ENCODE measurements at regions not wholly inside any gene's neighbourhood (a gene's known extent, or its start where the extent isn't known, plus 50 kb on each side); places are given as distances from the start of the nearest gene placed in this dataset.

DNA sequence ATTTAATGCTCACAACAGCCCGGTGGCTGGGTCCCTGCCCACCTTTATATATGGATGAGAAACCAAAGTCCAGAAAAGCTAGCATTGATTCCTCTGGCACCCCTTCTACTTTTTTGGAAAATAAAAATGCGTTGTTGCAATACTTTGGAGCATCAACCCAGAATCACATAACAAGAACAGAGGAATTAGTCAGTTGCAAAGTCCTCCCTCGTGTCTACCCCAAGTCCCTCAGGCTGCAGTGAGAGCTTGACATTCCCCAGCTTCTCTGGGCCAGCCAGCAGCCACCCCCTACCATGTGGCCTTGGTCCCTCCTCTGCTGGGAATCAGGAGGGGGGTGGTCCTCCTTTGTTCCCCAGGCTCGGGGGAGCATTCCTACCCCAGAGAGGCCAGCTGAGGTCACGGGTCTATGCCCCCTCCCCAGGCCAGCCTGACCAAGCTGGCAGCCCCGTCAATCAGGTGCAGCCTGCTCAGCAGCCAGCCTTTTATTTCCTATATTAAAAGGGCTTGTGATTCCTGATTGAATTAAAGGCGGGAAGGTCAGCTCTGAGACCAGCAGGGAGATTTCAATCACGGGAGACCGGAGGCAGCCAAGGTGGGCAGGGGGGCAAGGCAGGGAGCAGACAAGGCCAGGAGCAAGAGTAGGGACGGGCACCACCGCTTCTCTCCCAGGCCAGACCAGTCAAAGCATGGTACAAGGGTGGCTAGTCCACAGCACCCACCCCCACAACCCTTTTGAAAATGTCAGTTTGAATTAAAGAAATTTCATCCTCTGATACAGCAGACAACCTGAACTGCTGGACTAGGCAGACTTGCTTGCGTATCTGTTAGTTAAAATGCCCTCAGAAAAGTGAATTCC lies 158.9 kb downstream of the MRPL14 start:
- no peak for DNase-seq (ENCODE audit: low spot score)

GRCh38 chr6:43967719-43968091 lies 159.5 kb downstream of the MRPL14 start:
- DNase-seq (ENCODE audit: low spot score), result no peak

DNA sequence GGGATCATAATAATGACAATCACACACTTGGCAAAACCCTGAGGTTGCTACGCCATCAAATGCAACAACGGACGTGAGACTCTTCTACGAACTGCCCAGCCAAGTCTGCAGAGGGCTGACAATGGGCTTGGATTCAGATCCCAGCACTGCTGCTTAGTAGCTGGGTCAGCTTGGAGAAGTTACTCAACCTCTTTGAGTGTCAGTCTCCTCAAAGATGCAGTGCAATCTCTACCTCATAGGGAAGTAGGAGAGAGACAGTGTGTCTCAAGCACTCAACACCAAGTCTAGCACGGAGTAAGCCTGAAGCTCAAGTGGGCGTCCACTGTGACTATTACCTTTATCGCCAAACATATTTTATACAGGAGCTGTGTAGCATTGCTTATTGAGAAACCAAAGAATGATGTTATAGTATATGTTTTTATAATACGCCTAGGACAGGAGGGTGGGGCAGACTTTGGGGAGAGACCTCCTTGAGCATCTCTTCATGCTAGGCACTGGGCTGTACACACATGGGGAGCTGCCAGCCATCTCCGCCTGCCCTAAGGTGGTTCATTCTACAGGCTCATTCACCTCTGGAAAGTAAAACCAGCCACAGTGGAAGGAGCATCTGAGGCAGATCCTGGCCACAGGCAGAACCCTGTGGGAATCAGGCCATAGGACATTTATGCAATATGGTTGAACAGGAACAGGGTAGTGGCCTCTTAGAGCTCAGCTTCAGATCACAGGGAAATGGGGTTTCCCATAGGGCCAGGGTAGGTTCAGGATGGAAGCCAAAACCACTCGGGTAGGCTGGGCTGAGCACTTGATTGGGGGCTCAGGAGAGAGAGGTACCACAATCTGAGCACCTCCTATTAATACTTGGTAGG lies 160.2 kb downstream of the MRPL14 start:
- no peak for DNase-seq (ENCODE audit: low spot score)

DNA sequence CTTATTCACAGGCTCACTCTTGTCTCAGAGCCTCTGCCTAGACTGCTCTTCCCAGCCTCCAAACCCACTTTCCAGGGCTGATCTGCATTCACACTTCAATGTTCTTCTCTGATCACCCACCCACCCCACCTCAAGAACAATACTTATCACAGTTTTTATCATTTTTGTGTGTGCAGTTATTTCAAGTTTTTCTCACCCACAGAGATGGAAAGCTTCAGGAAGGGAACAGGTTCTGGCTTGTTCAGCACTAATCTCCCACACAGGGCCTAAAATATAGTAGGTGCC lies 160.9 kb downstream of the MRPL14 start:
- no peak for DNase-seq (ENCODE audit: low spot score)

DNA sequence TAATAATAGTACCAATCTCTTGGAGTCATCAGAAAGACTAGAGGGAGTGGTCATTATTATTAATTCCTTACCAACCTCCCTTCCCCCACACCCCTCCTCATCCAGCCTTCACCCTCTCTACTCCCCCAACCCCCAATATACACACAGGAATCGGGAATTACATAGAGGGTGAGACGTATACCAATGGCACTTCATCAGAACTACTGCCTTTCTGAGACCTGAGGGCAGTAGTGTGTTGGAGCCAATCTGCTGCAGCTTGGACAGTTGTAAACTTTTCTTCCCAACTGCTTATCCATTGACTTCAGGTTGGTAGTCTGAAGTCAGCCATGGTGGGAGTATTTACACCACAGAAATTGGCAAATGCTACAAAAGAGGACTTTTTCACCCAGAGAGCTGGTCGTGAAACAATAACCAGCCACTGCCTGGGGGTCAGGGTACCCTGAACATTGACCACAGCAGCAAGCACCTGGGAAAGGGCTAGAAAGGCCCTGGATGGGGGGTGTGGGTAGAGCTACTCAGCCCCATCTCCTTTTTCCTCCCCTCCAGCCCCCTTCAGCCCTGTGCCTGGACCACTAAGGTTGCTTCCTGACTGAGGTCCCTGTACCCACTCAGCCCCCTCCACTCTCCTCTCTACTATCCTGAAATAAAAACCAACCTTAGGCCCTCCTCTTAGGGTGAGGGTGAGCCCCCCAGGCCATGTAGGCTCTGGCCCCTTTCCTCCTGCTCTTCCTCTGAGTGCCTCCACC lies 161.5 kb downstream of the MRPL14 start:
- no peak for DNase-seq (ENCODE audit: low spot score)

GRCh38 chr6:43964659-43965570 lies 162.3 kb downstream of the MRPL14 start:
- DNase-seq (ENCODE audit: low spot score), result no peak

- no peak for DNase-seq (ENCODE audit: low spot score)
Observed at GRCh38 chr6:43963877-43964658, 163.2 kb downstream of the MRPL14 start.

DNA sequence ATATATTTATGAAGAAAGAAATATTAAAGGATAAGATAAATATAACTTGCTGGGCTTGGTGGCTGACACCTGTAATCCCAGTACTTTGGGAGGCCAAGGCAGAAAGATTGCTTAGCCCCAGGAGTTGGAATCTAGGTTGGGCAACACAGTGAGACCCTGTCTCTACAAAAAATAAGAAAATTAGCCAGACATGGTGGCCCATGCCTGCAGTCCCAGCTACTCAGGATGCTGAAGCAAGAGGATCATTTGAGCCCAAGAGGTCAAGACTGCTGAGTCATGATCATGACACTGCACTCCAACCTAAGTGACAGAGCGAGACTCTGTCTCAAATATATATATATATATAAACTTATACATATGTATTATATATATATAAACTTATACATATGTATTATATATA lies 164.0 kb downstream of the MRPL14 start:
- no peak for DNase-seq (ENCODE audit: low spot score)

DNA sequence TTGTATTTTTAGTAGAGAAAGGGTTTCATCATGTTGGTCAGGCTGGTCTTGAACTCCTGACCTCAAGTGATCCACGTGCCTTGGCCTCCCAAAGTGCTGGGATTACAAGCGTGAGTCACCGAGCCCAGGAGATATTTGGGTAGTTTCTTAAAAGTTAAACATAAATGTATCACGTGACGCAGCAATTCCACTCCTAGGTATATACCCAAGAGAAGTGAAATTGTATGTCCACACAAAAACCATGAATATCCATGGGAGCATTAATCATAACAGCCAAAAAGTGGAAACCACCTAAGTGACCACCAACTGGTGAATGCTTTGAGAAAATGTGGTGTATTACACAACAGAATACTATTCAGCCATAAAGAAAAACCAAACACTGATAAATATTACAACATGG lies 164.8 kb downstream of the MRPL14 start:
- DNase-seq (ENCODE audit: low spot score), result no peak

DNA sequence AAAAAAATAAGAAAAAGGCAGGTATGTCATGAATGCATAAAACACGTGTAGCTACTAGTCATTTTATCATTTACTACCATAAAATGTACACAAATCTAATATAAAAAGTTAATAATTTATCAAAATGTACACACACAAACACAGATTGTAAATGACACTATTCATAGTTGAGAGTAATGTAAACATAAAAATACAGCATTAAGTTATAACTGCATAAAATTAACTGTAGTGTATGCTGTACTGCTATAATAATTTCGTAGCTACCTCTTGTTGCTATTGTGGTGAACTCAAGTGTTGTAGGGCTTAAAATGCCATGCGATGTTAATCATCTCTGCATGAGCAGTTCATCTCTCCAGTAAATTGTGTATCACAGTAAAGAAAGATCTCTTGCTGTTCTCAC lies 170.0 kb downstream of the MRPL14 start:
- DNase-seq (ENCODE audit: low spot score), result no peak

GRCh38 chr6:43956478-43956877 lies 170.8 kb downstream of the MRPL14 start:
- DNase-seq (ENCODE audit: low spot score), result no peak

DNA sequence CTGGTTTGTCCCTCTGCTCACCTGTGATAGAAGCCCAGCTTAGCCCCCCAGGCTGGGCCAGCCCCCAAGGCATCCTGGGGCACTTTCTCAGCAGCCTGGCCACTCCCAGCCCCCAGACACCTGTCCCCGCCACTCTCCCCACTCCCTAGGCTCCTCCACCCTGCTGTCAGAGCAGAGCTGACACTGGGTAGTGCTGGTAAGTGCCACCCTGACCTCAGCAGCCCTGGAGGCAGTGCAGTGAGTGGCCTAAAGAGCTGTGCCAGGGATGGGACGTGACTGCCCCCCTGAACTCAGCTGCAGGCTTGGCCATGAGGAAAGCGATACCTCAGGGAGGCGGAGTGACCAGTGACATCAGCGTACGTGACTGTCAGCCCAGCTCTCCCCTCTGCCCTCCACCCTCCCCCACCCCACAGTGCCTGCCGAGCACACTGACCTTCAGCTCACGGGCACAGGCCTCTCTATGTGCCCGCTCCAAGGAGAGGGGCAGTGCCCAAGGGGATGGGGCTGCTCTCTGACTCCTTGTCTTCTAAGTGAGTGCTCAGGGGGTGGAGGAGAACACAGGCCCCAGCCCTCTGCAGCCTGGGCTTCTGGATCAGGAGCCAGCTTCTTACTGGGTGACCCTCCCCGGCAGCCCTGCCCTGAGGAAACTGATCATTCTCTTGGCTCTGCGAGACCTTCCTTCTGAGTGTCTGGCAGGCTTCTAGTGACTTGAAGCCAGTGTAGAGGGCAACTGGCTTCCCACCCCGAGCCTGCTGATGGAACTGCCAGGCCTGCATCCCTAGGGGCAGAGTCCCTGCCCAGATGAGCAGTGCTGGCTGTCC lies 172.7 kb downstream of the MRPL14 start:
- no peak for DNase-seq (ENCODE audit: low spot score)

- no peak for DNase-seq (ENCODE audit: low spot score)
Observed at GRCh38 chr6:43953794-43954310, 173.4 kb downstream of the MRPL14 start.

DNA sequence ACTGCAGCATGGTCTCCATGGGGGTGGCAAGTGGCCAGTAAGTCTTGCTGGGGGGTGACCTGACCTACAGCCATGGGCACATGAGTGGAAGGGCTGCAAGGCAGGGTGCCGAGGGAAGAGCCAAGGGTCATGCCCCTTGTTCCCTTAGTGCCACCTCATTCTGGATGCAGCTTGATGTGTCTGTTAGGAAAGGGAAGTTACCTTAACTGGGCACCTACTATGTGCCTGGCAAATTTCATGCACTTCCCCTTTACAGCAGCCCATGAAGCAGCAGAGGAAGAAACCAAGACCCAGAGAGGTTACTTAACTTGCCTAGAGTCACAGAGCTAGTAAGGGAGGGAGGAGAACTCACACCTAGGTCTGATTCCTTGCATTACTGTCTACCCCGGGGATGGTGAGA lies 174.0 kb downstream of the MRPL14 start:
- no peak for DNase-seq (ENCODE audit: low spot score)

DNA sequence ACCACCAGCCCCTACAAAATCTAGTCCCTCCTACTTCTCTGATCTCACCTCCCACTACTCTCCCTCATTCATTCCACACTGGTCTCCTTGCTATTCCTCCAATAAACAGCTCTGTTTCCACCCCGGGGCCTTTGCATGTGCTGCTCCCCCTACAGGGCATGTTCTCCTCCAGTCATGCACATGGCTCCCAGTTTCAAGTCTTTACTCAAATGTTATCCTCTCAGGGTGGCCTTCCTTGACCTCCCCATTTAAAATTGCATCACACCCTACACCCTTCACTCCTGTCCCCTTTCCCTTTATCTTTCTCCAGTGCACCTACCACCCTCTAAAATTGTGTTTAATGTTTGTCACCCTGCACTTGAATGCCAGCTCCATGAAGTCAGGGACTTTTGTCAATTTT lies 174.5 kb downstream of the MRPL14 start:
- no peak for DNase-seq (ENCODE audit: low spot score)

GRCh38 chr6:43951756-43952675 lies 175.2 kb downstream of the MRPL14 start:
- DNase-seq (ENCODE audit: low spot score), result no peak

- DNase-seq (ENCODE audit: low spot score), result no peak
Observed at GRCh38 chr6:43951063-43951755, 176.0 kb downstream of the MRPL14 start.

DNA sequence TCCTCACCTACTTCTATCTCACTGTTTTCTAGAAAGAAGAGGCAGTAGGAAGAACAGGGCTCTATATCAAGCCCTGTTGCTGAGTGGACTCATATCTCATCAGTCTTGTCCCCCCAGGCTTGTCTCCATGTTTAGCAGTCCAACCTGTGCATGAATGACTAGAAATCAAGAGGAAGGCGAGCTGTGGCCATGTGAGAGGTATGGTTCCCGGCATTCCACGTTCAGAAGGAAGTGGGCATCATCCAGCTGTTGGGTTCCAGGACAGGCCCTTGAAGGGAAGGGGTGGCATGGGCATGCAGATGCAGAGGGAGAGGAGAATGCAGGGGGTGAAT lies 176.6 kb downstream of the MRPL14 start:
- DNase-seq (ENCODE audit: low spot score), result no peak
